ENCODE measurements at regions not wholly inside any gene's neighbourhood (a gene's known extent, or its start where the extent isn't known, plus 50 kb on each side); places are given as distances from the start of the nearest gene placed in this dataset.

DNA sequence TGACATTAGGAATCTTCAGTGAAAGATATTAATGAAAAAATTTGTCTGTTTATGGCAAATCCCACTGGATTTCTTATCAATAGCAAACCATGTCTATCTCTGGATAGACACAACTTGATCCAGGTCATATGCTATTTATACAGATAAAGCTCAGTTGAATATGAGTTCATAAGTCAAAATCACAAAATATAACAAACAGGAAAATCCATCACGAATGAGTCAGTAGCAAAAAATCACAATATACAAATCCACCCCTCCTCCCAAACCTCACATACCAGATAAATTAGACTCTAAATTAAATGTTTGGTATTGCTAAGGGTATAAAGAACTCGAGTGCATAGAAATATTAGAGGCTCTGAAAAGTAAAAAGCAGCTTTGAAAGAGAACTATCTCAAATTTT, 420.5 kb downstream of the TLL1 start:
- no peaks in the 10 kb centered on the region for H3K36me3 Mint-ChIP-seq (ENCODE audit: low read depth)
- H3K4me3 Mint-ChIP-seq, result 0 out of 2 replicates have a peak overlapping the region, but pooled peaks have one; percentile 12
- H3K27ac Mint-ChIP-seq, result peak overlapping the region; percentile 48; the same call in 1 of the 2 replicates
- H3K9me3 Mint-ChIP-seq, result no peaks in the 10 kb centered on the region
- no peaks in the 10 kb centered on the region for H3K27me3 Mint-ChIP-seq (ENCODE audit: insufficient read depth)
- peaks cover 30% of the 10 kb centered on the region for H3K4me1 Mint-ChIP-seq (ENCODE audit: low read depth)
- peak; percentile 16 for DNase-seq
- TF ChIP-seq, protein P1, sequence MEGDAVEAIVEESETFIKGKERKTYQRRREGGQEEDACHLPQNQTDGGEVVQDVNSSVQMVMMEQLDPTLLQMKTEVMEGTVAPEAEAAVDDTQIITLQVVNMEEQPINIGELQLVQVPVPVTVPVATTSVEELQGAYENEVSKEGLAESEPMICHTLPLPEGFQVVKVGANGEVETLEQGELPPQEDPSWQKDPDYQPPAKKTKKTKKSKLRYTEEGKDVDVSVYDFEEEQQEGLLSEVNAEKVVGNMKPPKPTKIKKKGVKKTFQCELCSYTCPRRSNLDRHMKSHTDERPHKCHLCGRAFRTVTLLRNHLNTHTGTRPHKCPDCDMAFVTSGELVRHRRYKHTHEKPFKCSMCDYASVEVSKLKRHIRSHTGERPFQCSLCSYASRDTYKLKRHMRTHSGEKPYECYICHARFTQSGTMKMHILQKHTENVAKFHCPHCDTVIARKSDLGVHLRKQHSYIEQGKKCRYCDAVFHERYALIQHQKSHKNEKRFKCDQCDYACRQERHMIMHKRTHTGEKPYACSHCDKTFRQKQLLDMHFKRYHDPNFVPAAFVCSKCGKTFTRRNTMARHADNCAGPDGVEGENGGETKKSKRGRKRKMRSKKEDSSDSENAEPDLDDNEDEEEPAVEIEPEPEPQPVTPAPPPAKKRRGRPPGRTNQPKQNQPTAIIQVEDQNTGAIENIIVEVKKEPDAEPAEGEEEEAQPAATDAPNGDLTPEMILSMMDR (IDR thresholded peaks at IDR 0.05), result no peak

DNA sequence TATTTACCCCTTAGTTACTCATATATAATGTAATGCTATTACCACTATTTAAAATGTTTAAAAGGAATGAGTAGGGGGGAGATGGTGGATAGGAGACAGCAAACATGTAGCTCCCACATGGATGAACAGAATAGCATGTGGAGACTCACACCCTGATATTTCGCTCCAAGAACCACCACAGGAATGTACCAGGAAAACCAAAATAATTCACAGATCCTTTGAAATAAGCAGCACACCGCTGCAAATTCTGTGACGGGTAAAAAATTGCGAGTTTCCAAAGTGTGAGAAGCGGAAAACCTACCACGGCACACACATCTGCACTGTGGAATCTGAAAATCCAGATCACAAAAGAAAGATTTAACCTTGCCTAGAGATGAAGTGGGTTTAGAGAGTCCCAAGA, 428.2 kb downstream of the TLL1 start:
- Mint-ChIP-seq H3K36me3 (ENCODE audit: low read depth) (peaks cover 15% of the 10 kb centered on the region), H3K4me1 (ENCODE audit: low read depth) (no peaks in the 10 kb centered on the region), H3K4me3 (no peak overlapping the region), H3K27me3 (ENCODE audit: insufficient read depth) (no peaks in the 10 kb centered on the region), H3K27ac (no peak overlapping the region), H3K9me3 (peaks cover 10% of the 10 kb centered on the region; the same call in 1 of the 2 replicates)
- TF ChIP-seq, protein P1 (IDR thresholded peaks at IDR 0.05), result no peak
- DNase-seq, result no peak

DNA sequence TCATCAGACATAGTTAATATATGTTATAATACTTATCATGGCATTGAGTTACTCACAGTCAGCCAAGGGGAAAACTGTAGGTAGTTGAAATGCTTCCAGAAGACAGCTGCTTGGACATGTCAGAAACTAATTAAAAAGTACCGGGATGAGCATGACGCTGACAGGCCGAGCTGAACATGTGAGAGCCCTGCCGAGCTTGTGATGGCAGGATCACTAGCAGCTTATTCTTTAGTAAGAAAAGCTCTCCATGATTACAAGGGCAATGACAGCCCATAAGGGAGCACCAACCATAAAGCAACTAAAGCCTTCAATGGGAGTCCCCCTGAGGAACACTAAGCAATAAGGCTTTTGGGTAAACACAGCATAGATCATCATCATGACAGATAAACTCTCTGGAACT, 435.6 kb downstream of the TLL1 start:
- Mint-ChIP-seq H3K27ac (no peak overlapping the region), H3K27me3 (ENCODE audit: insufficient read depth) (no peaks in the 10 kb centered on the region), H3K9me3 (no peaks in the 10 kb centered on the region), H3K36me3 (ENCODE audit: low read depth) (peaks cover 4% of the 10 kb centered on the region; the same call in 1 of the 2 replicates), H3K4me1 (ENCODE audit: low read depth) (peaks cover 37% of the 10 kb centered on the region), H3K4me3 (no peak overlapping the region)
- TF ChIP-seq, protein P1 (IDR thresholded peaks at IDR 0.05), result no peak
- no peak for DNase-seq

DNA sequence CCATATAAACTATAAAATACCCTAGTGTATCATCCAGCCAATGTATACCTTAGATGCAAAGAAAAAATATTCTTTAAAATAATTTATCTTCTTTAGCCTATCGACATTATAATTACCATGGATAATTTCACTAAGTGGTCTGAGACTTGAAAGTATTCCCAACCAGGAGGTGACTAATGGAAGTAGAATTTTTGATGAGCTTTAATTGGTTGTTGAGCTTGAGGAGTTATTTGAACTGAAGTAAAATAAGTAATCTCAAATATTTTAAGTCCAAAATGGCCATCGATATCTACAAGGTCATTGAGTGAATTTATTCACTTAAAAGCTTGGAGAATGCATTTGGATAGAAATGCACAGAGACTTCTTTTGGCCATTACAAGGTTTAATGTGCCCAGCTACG, 436.2 kb downstream of the TLL1 start:
- H3K27me3 Mint-ChIP-seq (ENCODE audit: insufficient read depth), result no peaks in the 10 kb centered on the region
- DNase-seq, result peak; percentile 22
- no peaks in the 10 kb centered on the region for H3K9me3 Mint-ChIP-seq
- peaks cover 2% of the 10 kb centered on the region; the same call in 1 of the 2 replicates for H3K36me3 Mint-ChIP-seq (ENCODE audit: low read depth)
- peaks cover 37% of the 10 kb centered on the region for H3K4me1 Mint-ChIP-seq (ENCODE audit: low read depth)
- H3K4me3 Mint-ChIP-seq, result no peak overlapping the region
- no peak overlapping the region for H3K27ac Mint-ChIP-seq
- TF ChIP-seq, protein P1 (IDR thresholded peaks at IDR 0.05), result no peak

DNA sequence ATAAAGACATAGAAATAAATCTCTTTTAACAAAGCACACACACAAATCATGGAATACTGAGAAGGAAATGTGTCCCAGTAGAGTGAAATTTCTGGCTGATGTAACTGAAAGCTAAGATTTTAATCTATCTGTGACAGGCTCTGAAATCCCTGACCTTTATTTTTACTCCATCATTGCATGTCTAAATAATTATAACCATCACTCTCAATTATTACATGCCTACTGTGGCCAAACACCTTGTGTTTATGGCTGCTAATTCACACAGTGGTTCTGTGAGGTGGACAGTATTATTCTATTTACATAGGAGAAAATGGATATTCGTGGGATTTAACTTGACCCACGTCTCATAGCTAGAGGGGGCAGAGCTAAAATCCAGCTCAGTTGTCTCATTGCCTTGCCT, 438.1 kb downstream of the TLL1 start:
- DNase-seq, result no peak
- TF ChIP-seq, protein P1 (IDR thresholded peaks at IDR 0.05), result no peak
- no peaks in the 10 kb centered on the region for H3K36me3 Mint-ChIP-seq (ENCODE audit: low read depth)
- H3K27ac Mint-ChIP-seq, result no peak overlapping the region
- H3K4me1 Mint-ChIP-seq (ENCODE audit: low read depth), result peaks cover 37% of the 10 kb centered on the region
- no peaks in the 10 kb centered on the region for H3K9me3 Mint-ChIP-seq
- H3K4me3 Mint-ChIP-seq, result no peak overlapping the region
- H3K27me3 Mint-ChIP-seq (ENCODE audit: insufficient read depth), result no peaks in the 10 kb centered on the region

DNA sequence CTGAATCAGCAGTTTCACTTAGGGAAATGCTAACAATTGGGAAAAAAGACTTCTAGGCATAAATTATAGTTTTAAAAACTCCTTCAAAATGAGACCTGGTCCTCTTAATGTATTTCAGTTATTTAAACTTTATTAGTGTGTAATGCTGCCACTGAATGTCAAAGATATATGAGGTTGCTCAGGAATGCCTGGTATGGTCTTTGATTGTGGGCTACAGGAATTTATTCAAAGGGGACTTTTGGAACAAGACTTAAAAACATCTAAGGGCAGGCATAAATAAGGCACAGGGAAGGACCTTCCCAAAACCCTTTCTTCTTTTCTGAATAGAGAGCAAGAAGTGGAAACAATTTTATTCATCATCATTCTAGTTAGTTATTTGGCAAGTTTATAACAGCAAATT, 439.1 kb downstream of the TLL1 start:
- Mint-ChIP-seq H3K4me1 (ENCODE audit: low read depth) (peaks cover 45% of the 10 kb centered on the region), H3K27ac (no peak overlapping the region), H3K4me3 (peak overlapping the region; percentile 7; the same call in 1 of the 2 replicates), H3K9me3 (no peaks in the 10 kb centered on the region), H3K27me3 (ENCODE audit: insufficient read depth) (no peaks in the 10 kb centered on the region), H3K36me3 (ENCODE audit: low read depth) (no peaks in the 10 kb centered on the region)
- TF ChIP-seq, protein P1 (IDR thresholded peaks at IDR 0.05), result no peak
- DNase-seq, result no peak

All from HFFc6 (cell line).